NCI-H1092 treated with DMSO at 0.1 percent for 48 hours (cell line): ENCODE measurements at regions not wholly inside any gene's neighbourhood (a gene's known extent, or its start where the extent isn't known, plus 50 kb on each side); places are given as distances from the start of the nearest gene placed in this dataset.
"Not testable (repeated sequence)": the region's sequence is repeated elsewhere in the genome, so short reads cannot be mapped to it uniquely, and the experiment has no call there.

Source experiments
- DNase-seq: peaks from one replicate; lab custom pipeline; 2025; lab: John Stamatoyannopoulos, UW

DNA sequence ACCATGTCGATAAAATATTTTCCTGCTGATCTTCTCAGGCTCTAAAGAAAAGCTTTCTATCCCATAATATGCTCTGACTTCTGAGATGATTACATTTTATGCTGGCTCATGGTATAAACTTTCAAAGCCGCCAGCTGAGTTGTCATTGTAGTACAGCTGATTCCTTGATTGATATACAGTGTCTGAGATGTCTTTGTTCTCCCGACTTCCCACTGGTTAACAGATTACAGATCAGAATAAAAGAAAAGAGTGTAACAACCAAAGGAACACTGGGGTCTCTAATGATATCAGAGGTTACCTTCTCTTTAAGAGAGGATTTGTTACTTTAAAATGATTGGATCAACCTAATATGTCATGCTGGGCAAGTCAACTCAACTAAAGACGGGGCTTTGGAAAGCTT is 485.4 kb upstream of the LRRC7 start:
- DNase-seq, result no peak

DNA sequence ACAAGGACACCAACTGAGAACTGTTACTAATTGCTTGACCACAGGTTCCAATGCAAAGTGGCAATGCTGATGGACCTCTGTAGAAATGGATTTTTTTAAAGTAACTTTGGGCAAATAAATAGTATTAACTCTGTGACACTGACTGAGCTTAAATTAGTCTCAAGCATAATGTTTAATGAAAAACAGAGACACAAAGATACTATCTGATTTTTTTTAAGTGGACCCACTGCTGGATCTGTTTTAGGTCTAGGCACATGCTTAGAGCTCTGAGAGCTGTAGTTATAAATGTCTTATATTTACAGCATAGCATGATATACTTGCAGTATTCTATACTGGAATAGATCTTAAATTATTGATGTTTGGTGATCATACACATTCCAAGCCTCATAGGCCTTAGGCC is 481.6 kb upstream of the LRRC7 start:
- DNase-seq, result no peak

DNA sequence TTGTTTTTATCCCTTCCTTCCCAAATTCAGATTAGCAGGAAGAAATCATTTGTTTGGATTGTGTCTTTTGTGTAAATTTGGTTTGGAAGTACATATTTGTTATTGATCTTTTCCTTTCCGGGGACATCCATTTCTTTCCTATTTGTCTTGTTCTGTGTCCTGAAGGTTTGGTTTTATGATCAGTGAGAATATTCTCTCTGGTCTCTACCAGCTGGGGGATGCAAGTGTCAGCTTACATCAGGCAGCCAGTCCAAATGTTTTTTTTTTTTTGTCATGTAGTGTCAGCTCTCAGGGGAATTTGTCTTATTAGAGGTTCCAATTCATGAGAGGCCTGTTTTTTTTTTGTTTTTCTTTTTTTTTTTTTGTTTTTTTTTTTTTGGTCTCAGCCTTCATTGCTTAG is 479.2 kb upstream of the LRRC7 start:
- peak; percentile 2 for DNase-seq

DNA sequence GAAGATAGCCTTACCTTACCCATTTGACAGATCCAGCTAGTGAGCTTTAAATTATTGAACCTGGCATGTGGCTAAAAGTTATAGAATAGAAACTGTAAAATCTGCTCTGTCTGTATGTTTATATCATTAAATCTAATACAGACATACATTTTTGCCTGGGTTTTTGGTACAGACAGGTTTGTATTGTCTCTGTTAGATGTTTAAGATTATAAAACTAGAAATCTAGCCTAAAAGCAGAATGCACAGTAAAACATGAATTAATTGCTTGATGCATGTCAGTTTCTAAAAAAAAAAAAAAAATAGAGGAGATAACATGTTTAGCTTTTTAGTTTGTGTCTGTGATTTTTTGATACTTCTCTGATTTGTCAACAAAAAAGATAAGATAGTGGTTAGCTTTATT is 477.6 kb upstream of the LRRC7 start:
- DNase-seq, result no peak

DNA sequence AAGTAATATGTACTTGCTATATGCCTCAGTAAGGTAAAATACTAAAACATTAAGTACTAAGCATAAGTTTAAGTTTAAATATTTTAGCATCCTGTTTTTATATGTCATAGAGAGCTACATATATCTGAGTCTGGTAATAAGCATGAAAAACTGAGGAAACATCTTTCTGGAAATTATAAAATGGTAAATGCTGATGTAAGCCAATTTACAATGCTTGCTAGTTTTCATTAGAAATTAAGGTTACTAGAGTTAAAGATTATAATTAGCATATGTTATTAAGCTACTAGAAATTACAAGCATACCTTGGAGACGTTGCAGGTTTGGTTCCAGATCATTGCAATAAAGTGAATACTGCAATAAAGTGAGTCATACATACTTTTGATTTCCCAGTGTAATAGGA is 477.0 kb upstream of the LRRC7 start:
- no peak for DNase-seq

DNA sequence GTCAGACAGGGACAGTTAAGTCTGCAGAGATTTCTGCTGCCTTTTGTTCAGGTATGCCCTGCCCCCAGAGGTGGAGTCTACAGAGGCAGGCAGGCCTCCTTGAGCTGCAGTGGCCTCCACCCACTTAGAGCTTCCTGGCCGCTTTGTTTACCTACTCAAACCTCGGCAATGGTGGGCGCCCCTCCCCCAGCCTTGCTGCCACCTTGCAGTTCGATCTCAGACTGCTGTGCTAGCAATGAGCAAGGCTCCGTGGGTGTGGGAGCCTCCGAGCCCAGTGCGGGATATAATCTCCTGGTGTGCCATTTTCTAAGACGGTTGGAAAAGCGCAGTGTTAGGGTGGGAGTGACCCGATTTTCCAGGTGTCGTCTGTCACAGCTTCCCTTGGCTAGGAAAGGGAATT is 465.7 kb upstream of the LRRC7 start:
- not testable (repeated sequence) for DNase-seq

DNA sequence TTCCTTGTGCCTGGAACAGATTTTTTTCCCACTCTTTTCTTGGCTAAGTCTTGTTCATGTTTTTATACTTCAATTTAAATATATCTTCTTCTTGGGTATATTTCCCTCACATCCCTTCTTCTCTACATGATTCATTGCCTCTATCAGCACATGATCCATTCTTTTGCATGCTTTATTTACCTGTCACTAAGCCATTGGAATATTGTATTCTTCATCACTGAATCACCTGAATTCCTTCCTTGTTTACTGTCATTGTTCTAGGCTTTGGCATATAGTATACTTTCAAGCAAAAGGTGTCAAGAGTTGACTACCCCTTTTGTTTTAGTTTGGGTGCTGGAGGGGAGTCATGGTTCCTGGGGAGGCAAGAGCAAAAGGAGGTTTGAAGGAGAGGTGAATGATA is 464.5 kb upstream of the LRRC7 start:
- DNase-seq, result no peak

DNA sequence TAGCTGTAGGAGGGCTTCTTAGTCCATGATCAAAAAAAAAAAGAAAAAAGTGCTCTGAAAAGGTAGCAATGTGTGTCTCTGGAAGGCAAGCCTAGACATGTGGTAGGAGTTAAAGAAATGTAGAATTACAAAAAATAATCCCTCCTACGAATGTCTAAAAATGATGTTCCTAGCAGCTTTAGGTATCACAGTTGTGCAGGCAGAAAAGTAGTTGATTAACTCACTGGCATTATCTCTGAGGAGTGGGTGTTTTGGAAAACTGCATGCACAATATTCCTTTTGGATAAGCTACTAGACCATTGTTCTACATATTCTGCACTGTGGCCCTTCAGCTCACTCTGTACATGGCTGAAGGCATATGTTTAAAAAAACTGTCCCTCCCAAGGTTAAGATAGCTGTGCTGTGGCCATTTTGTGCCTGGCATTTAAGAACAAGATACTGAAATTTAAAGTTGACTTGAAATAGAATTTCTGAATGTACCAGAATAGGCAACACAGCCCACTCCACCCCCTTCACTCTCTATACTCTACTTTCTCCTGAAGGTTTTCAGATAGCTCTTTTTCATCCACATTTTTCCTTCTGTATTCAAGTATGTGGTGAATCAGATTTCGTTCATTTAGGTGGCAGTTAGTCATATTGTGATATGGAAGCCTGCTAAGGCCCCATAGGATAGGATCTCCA is 463.9 kb upstream of the LRRC7 start:
- no peak for DNase-seq

DNA sequence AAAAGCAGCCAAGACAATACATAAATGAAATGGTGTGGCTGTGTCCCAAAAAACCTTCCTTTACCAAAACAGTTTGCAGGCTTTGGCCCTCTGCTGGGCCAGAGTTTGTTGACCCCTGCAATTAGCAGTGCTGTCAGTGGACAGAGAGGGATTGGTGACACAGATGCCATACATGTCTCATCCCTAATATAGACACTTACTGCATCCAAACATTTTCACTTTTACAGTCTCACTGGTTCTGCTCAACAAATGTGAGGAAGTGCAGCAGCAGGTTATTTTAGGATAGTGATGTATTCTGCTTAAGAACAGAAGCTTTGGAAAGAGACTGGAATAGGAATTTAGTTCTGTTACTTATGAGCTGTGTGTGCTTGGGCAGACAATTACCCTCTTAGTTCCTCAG is 462.8 kb upstream of the LRRC7 start:
- no peak for DNase-seq

DNA sequence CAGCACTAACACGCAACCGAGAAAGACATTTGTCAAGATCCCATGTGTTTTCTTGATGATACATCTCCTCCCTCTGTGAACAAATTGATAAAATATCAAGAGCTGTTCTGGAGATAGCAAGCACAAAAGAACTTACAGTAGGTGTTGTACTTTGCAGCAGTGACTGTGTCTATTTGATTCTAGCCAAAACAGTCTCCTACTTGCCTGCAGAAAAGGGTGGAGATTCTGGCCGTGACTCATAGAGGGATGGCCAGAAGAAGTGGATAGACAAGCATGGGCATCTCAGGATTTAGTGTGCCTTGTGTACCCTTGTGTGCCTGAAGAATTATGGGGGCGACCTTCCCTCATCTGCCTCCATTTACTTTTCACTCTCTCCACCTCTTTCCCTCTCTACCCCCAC is 458.4 kb upstream of the LRRC7 start:
- DNase-seq, result no peak

DNA sequence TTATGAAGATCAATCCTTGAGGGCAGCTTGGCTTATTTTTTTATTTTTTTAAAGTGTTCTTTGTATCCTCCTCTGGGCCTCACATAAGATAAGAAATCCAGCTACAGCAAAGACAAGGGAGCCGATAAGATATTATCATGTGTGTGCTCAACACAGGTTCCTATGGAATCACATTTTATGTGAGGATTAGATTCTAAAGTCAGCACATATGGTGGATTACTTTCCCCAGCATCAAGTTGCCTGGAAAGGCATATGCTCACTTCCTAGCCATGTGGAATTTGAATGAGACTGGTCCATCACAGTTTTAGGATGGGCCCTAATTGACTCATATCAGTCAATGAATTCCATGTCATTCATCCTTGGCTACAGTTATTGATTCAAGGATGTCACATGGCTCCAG is 456.9 kb upstream of the LRRC7 start:
- DNase-seq, result no peak

DNA sequence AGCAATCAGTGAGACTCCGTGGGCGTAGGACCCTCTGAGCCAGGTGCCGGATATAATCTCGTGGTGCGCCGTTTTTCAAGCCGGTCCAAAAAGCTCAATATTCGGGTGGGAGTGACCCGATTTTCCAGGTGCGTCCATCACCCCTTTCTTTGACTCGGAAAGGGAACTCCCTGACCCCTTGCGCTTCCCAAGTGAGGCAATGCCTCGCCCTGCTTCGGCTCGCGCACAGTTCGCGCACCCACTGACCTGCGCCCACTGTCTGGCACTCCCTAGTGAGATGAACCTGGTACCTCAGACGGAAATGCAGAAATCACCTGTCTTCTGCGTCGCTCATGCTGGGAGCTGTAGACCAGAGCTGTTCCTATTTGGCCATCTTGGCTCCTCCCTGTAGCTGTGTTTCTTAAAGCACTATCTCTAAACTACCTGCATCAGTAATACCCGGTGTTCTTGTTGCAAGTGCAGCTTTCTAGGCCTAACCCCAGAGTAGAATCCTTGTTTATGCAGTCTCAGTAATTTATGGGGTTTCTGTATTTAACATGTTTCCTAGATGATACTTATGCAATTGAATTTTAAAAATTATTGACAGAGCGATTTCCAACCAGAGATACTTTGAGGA is 447.5 kb upstream of the LRRC7 start:
- DNase-seq, result not testable (repeated sequence)

DNA sequence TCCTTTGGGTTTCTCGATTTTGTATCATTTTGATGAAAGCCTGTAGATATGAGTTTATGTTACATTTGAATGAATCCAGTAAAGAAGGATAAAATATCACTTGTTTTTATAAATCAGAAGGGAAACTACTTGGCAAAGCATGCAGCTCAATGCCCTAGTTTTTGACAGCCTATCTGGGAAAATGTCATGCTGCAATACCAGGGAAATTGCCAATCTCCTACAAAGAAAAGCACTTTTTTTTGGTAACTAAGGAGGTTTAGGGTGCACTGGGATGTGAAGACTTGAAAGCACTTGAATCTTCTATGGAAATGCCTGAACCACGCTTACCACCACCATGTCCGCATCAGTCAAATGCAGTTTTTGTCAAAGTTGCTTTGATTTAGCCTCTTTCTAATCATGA is 446.9 kb upstream of the LRRC7 start:
- no peak for DNase-seq

DNA sequence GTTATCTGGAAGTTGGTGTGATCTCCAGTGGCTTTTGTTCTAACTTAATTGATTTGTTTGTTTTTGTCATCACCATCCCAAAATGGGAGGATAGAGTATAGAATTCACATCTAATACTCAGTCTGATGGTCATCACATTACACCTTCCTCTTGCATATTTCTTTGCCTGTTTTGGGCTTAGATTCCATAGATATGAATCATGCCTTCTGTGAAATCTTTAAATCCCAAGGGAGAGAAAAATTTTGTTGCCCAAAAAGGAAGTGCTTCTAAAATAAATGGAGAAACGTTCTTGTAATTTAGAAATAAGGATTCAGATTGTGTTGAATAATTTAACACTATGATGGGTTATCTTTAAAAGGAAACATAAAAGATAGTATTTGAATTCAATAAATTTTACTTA is 446.0 kb upstream of the LRRC7 start:
- no peak for DNase-seq

DNA sequence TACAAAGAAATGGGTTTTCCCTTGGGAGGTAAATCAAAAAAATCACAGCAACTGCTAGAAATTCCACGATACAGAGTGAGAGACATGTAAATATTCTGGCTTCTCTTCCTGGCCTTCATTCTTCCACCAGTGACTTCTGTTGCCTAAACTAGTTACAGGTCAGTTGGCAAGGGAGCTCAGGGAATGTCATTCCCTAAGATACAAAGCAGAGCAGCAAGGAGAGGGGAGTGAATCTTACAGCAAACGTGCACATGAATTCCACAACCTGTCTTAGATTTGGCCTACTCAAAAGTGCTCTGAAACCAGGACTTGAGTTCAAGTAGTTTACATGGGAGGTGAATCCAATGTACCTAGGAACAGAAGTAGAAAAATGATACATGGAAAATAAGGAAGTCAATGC is 445.3 kb upstream of the LRRC7 start:
- no peak for DNase-seq

DNA sequence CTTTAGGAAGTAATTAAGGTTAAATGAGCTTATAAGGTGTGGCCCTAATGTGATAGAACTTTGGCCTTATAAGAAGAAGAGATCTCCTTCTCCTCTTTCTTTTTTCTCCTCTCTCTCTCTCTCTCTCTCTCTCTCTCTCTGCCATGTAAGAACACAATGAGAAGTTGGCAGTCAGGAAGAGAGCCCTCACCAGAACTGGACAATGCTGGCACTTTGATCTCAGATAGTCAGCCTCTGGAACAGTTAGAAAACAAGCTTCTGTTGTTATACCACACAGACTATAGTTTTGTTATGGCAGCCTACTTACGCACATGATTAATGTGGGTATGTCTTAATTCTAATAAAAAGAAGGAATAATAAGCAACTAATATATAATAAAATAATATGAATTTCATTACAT is 444.2 kb upstream of the LRRC7 start:
- DNase-seq, result no peak

DNA sequence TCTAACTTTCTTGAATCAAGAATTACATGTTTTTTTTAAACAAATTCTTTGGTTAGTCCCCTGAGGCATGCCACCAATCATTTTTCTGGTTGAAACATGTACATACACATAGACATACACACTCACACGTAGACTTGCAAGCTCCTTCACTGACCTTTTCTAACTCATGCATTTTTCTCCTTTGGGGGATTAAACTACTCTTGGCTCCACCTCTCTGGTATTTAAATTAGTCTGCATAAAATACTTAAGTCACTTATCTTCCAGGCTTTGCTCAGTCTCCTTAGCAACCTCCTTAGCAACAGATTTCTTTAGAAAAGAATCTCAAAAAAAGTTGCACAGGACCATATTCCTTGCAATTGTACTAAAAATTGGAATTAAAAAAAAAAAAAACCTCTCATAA is 440.9 kb upstream of the LRRC7 start:
- no peak for DNase-seq

DNA sequence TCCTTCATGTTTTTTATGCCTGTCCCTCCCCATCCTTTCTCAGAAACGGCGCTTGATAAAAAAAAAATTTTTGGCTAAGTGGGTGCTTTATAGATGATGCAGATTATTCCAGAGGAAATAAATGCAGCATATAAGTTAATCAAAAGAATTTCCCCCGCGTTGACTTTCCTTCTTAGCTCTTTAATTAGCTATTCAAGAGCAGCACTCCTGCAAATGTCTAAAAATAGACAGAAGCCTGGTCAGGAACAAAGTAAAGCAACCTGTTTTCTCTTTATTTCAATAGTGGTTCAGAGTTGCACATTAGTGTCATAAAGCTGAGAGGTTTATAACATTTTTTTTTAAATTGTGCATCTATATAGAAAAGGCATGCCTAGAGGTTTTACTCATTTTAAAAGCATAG is 439.5 kb upstream of the LRRC7 start:
- DNase-seq, result no peak

DNA sequence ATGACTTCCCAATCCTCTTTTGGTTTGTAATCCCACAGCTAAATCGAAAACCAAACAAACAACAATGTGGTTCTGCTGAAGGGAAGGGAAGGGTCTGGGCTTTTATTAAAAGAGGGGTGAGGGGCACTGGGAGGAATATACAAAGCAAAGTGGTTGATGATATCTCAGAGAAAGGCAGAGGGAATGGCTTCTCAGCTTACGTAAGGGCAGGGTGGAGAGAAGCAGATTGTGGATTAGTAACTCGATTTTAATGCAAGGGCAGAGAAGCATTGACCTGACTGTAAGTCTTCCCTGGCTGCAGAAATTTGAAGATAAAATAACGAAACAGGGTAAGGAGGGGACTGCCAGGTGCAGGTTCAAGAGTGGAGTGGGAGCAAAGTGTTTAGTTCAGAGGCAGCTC is 438.2 kb upstream of the LRRC7 start:
- DNase-seq, result no peak

DNA sequence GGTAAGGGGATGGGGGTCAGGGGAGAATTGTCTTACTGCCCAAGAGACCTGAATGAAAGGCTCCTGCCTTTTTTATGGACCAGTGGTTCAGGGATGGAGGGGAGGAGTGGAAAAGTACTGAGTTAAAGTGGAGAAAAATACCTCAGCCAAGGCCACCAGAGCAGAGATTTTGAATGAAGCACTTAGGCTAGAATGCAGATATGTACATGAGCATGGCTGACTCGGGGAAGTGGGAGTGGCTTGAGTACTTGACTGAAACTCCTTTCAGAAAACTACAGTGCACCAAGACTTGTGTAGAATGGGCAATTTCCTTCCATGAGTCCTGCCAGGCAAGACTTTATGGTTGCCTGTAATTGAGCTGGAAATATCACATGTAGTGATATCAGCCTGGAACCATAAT is 429.6 kb upstream of the LRRC7 start:
- no peak for DNase-seq

DNA sequence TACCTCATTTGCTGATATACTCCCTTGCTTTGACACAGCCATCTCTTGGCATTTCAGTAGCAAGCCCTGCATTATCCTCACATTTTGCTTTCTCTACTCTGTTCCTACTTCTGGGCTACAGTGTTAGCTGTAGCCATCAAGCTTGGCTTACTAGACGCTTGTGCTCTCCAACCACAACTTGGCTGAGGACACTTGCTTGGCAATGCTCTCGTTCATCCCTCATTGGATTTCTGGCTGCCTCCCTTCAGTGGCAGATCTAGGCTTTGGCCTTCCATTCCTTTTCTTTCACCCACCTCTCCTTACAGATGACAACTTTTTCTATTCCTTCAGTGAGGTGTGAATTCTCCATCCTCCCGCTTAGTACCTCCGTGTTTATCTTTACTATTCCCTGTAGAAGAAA is 428.7 kb upstream of the LRRC7 start:
- no peak for DNase-seq

DNA sequence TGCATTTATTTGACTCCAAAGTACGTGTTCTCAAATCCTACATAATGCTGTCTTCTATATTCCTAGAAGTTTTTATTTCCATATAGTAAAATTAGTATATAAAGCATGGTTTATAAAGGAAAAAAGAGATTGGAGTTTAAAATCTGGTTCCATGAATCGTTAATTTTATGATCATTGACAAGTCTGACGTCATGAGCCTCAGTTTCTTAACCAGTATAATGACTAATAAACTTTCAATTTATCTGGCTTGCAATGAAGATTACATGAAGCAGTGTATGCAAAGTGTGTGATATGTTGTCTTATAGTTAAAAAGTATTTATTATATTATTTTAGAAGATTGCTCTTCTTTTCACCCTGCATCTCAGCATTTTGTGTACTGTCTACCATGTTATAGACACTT is 421.4 kb upstream of the LRRC7 start:
- no peak for DNase-seq

DNA sequence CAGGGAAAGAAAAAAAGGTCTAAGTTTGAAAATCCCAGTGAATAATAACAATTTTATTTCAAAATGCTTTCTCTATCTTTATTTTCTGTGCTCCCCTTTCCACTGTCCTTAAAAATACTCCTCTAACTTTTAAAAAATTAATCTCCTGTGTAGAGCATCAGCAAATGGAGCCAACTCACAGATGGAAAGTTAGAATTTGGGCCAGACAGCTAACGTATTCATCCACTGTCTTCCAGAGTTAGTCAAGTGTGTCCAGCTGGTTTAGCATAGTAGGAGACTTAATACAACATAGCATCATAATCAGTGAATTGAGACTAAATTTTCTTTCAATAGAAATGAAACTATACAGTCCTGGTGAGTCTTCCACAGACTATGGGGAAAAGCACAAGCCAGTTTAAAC is 419.0 kb upstream of the LRRC7 start:
- no peak for DNase-seq

DNA sequence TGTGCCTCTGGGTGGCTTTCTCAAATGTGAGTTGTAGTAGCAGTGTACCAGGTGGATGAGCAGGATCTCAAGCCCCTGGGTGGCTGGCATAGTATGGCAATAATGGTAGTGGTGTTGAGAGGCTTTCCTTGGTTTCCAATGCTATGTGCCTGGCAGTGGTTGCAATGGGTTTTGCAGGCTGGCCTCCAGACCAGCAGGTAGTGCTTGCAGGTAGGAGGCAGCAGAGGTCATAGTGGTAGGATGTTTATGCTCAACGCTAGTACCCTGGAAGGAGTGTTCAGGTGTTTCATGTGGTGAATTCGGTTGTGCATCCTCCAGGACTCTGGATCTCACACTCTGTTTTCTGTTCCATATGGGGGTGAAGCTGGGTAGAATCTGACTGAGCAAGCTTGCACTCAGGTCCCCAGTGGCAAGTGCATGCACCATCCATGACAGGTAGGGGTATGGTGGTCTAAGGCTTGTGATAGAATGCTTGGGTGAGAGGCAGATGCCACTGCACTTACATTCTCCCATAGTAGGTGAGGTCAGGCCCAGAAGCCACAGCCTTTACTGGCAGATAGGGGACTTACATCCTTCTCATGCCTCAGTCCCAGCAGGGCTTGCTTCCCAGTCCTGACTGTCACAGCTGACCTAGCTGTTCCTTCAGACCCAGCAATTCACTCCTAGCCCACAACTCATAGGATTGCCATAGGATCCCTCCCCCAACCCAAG is 410.5 kb upstream of the LRRC7 start:
- no peak for DNase-seq
